ENCODE measurements at regions not wholly inside any gene's neighbourhood (a gene's known extent, or its start where the extent isn't known, plus 50 kb on each side); places are given as distances from the start of the nearest gene placed in this dataset.
"Not testable (repeated sequence)": the region's sequence is repeated elsewhere in the genome, so short reads cannot be mapped to it uniquely, and the experiment has no call there.

- Histone ChIP-seq H2AFZ (no peak overlapping the region), H3K4me3 (no peak overlapping the region), H3K79me2 (ENCODE audit: low read depth) (no peaks in the 10 kb centered on the region), H3K27me3 (ENCODE audit: insufficient read depth, low read depth) (no peaks in the 10 kb centered on the region), H3K4me2 (no peak overlapping the region), H3K9me2 (ENCODE audit: insufficient read depth) (0 out of 2 replicates have a peak, but pooled peaks cover 4% of the 10 kb centered on the region), H3K27ac (no peak overlapping the region), H3F3A (ENCODE audit: insufficient read depth, low read depth) (no peaks in the 10 kb centered on the region), H3K36me3 (ENCODE audit: low read depth) (no peaks in the 10 kb centered on the region), H4K20me1 (ENCODE audit: insufficient read depth) (no peaks in the 10 kb centered on the region), H3K9me3 (ENCODE audit: insufficient read depth, low read depth) (0 out of 2 replicates have a peak, but pooled peaks cover 3% of the 10 kb centered on the region), H3K4me1 (replicated peaks; ENCODE audit: insufficient read depth) (no peaks in the 10 kb centered on the region)
- DNase-seq, result no peak
- POLR2A ChIA-PET (ENCODE audit: unreplicated experiment), result no interaction called here
- CTCF ChIA-PET, result interaction anchor here (0.7 to 2.7 kb wide), 2 partner anchors 150 to 566 kb away, joined by 5 to 8 read pairs; no protein-coding TSS in a partner anchor
- intact Hi-C loops (cut with micrococcal nuclease; ENCODE audit: unreplicated experiment), result loop anchor here (5.0 to 10.0 kb wide), 3 partner anchors 565 to 1005 kb away; no protein-coding TSS in a partner anchor
- TF ChIP-seq CTCF (conservative IDR thresholded peaks at IDR 0.05), result no peak
- no peak for TF ChIP-seq EZH2 (IDR thresholded peaks at IDR 0.05; ENCODE audit: low read depth)
- no TSS peak for BruUV-seq (replicated peaks)
These were observed 235.0 kb upstream of the NFIA start for GRCh38 chr1:60847391-60847790.

GRCh38 chr1:60845659-60846058 is 236.7 kb upstream of the NFIA start:
- intact Hi-C loops (cut with micrococcal nuclease; ENCODE audit: unreplicated experiment), result loop anchor here (5.0 to 10.0 kb wide), 3 partner anchors 563 to 1007 kb away; no protein-coding TSS in a partner anchor
- POLR2A ChIA-PET (ENCODE audit: unreplicated experiment); H3K9me2 ChIP-seq (ENCODE audit: insufficient read depth); DNase-seq; H3K79me2 ChIP-seq (ENCODE audit: low read depth); H4K20me1 ChIP-seq (ENCODE audit: insufficient read depth); H3F3A ChIP-seq (ENCODE audit: insufficient read depth, low read depth); H3K27me3 ChIP-seq (ENCODE audit: insufficient read depth, low read depth); H3K4me2 ChIP-seq; BruUV-seq (replicated peaks); H3K4me1 ChIP-seq (replicated peaks; ENCODE audit: insufficient read depth); H3K9me3 ChIP-seq (ENCODE audit: insufficient read depth, low read depth); H3K27ac ChIP-seq; H3K36me3 ChIP-seq (ENCODE audit: low read depth); H3K4me3 ChIP-seq; H2AFZ ChIP-seq: not testable (repeated sequence)
- CTCF ChIA-PET, result interaction anchor here (0.7 to 2.7 kb wide), 2 partner anchors 564 to 977 kb away, joined by 8 to 18 read pairs; no protein-coding TSS in a partner anchor

- H4K20me1 ChIP-seq (ENCODE audit: insufficient read depth), result no peaks in the 10 kb centered on the region
- no peaks in the 10 kb centered on the region for H3K36me3 ChIP-seq (ENCODE audit: low read depth)
- H3F3A ChIP-seq (ENCODE audit: insufficient read depth, low read depth), result no peaks in the 10 kb centered on the region
- no peak overlapping the region for H3K27ac ChIP-seq
- H3K4me2 ChIP-seq, result no peak overlapping the region
- H3K9me3 ChIP-seq (ENCODE audit: insufficient read depth, low read depth), result no peaks in the 10 kb centered on the region
- no peaks in the 10 kb centered on the region for H3K4me1 ChIP-seq (replicated peaks; ENCODE audit: insufficient read depth)
- no peaks in the 10 kb centered on the region for H3K79me2 ChIP-seq (ENCODE audit: low read depth)
- DNase-seq, result no peak
- H2AFZ ChIP-seq, result no peak overlapping the region
- no TSS peak for BruUV-seq (replicated peaks)
- intact Hi-C loops (cut with micrococcal nuclease; ENCODE audit: unreplicated experiment), result loop anchor here (10.0 kb wide), 1 partner anchor 868 kb away; no protein-coding TSS in a partner anchor
- POLR2A ChIA-PET (ENCODE audit: unreplicated experiment), result no interaction called here
- no peak overlapping the region for H3K4me3 ChIP-seq
- TF ChIP-seq CTCF (conservative IDR thresholded peaks at IDR 0.05) (no peak), EZH2 (IDR thresholded peaks at IDR 0.05; ENCODE audit: low read depth) (no peak)
- no peaks in the 10 kb centered on the region for H3K27me3 ChIP-seq (ENCODE audit: insufficient read depth, low read depth)
- H3K9me2 ChIP-seq (ENCODE audit: insufficient read depth), result no peaks in the 10 kb centered on the region
- CTCF ChIA-PET, result no interaction called here
These were observed 240.1 kb upstream of the NFIA start for GRCh38 chr1:60842304-60842703.
